Suprapubic skin (tissue), 4 donors: ENCODE measurements at regions not wholly inside any gene's neighbourhood (a gene's known extent, or its start where the extent isn't known, plus 50 kb on each side); places are given as distances from the start of the nearest gene placed in this dataset.
"Not testable (repeated sequence)": the region's sequence is repeated elsewhere in the genome, so short reads cannot be mapped to it uniquely, and the experiment has no call there.

Experiments used
- DNase-seq, 2 donors: peaks; one replicate each; pipeline ENCODE4 v3.0.0-alpha.2; 2019; ENCODE audit warnings: low spot score in 2 of 2
- H3K27ac ChIP-seq: fragments of 200-600 bp; sonication (generic); one replicate; pipeline ENCODE4 v1.5.1; 2019
- H3K27me3 ChIP-seq: fragments of 200-600 bp; sonication (generic); one replicate; pipeline ENCODE4 v1.5.1; 2019
- H3K36me3 ChIP-seq: fragments of 200-600 bp; sonication (generic); one replicate; pipeline ENCODE4 v1.5.1; 2019
- H3K4me1 ChIP-seq: fragments of 200-600 bp; sonication (generic); one replicate; pipeline ENCODE4 v1.5.1; 2019
- H3K4me3 ChIP-seq: fragments of 200-600 bp; sonication (generic); one replicate; pipeline ENCODE4 v1.5.1; 2019; ENCODE audit warnings: mild to moderate bottlenecking
- H3K9me3 ChIP-seq: fragments of 200-600 bp; sonication (generic); one replicate; pipeline ENCODE4 v1.5.1; 2019
- CTCF ChIP-seq, 2 donors: fragments of 200-600 bp in 1 of 2; fragments of 450-650 bp in 1 of 2; sonication (generic) in 1 of 2; IDR thresholded peaks; one replicate each; pipeline ENCODE4 v1.5.1; 2016 to 2019; ENCODE audit warnings: antibody characterized with exemption in 2 of 2, mild to moderate bottlenecking in 1 of 2, moderate library complexity in 1 of 2
- EP300 ChIP-seq: sonication (generic); formaldehyde crosslinking; IDR thresholded peaks from one replicate; pipeline ENCODE4 v1.6.1; 2017; ENCODE audit warnings: antibody characterized with exemption
- POLR2A ChIP-seq, 2 donors: fragments of 450-650 bp; IDR thresholded peaks; one replicate each; pipeline ENCODE4 v1.6.1; 2017; ENCODE audit warnings: antibody characterized with exemption in 2 of 2, mild to moderate bottlenecking in 2 of 2, moderate library complexity in 2 of 2
- POLR2AphosphoS5 ChIP-seq, 3 donors: sonication (generic); formaldehyde crosslinking; IDR thresholded peaks; one replicate each; pipeline ENCODE4 v1.6.1; 2017; ENCODE audit warnings: antibody characterized with exemption in 3 of 3
- WGBS: methylation state at CpG from one replicate; pipeline ENCODE4 v1.1.5; 2018; 5-methylcytosine and 5-hydroxymethylcytosine counted together

- WGBS, result 44% methylated on average over 3 of the region's 3 CpGs
- no peak for TF ChIP-seq EP300
- no peaks in the 10 kb centered on the region for H3K27me3 ChIP-seq
- H3K36me3 ChIP-seq, result no peaks in the 10 kb centered on the region
- no peaks in the 10 kb centered on the region for H3K9me3 ChIP-seq
- H3K4me1 ChIP-seq, result no peaks in the 10 kb centered on the region
- no peak for DNase-seq
- no peak overlapping the region for H3K27ac ChIP-seq
- no peak overlapping the region for H3K4me3 ChIP-seq
These were observed 347.9 kb upstream of the ATP10A start for GRCh38 chr15:26210980-26211379.

DNA sequence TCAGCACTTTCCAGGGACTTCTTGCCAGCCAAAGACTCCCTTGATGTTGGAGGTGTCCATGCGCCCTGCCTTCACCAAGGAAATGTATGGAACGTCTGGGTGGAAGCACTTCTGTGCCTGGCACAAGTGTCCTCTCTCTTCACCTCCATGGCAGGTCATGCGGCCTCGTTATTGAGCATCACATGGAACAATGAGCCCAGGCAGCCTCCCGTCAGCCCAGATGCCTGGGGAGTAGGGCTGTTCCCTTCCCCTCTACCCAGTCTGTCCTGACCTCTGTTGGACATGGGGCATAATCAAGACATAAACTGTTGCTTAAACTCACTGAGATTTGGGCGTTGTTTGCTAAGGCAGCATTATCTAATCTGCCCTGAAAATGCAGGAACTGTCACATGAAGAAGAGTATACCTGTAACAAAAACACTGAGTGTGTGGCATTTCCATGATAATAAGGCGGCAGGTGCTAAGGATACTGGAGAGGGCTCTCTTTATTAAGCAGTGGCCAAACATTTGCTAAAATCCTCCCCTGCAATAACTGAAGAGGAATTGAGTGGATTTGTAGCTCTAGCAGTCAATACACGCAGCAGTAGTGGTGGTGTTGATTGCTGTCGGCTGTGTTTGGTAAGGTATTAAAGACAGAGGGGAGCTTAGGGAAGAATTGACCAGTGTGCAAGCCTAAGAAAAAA, 338.2 kb upstream of the ATP10A start:
- WGBS, result 77% methylated on average over 8 of the region's 9 CpGs
- no peaks in the 10 kb centered on the region for H3K36me3 ChIP-seq

DNA sequence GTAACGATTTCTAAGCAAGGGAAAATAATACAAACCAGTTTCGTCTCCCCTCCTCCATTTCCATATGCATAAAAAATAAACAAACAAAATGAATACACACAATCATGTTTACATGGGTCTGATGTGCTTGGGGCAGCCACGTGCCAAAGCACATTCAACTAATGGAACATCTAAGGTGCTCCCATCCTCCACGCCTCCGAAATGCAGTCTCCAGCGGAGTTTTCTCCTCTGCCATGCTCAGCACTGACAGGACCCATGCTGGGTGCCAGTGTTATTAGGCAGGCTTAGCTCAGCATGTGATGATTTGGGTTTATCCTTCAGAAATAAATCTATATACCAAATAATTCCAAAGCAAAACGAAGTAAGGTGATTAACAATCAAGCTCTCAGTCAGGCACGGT, 337.3 kb upstream of the ATP10A start:
- no peak for DNase-seq
- 72% methylated on average over 8 of the region's 8 CpGs for WGBS
- Histone ChIP-seq H3K36me3 (no peaks in the 10 kb centered on the region), H3K4me3 (no peak overlapping the region), H3K27ac (no peak overlapping the region), H3K9me3 (no peaks in the 10 kb centered on the region), H3K4me1 (no peaks in the 10 kb centered on the region), H3K27me3 (no peaks in the 10 kb centered on the region)
- TF ChIP-seq CTCF (IDR thresholded peaks at IDR 0.05) (no peak), POLR2A (IDR thresholded peaks at IDR 0.05) (no peak), EP300 (no peak), POLR2AphosphoS5 (IDR thresholded peaks at IDR 0.05) (no peak)

More for the DNA sequence above, 338.2 kb upstream of the ATP10A start:
- Histone ChIP-seq H3K27me3 (no peaks in the 10 kb centered on the region), H3K9me3 (no peaks in the 10 kb centered on the region), H3K4me3 (no peak overlapping the region), H3K27ac (no peak overlapping the region), H3K4me1 (no peaks in the 10 kb centered on the region)
- TF ChIP-seq POLR2AphosphoS5 (IDR thresholded peaks at IDR 0.05), result no peak
- no peak for TF ChIP-seq CTCF (IDR thresholded peaks at IDR 0.05)
- no peak for TF ChIP-seq EP300
- TF ChIP-seq POLR2A (IDR thresholded peaks at IDR 0.05), result no peak
- no peak for DNase-seq

DNA sequence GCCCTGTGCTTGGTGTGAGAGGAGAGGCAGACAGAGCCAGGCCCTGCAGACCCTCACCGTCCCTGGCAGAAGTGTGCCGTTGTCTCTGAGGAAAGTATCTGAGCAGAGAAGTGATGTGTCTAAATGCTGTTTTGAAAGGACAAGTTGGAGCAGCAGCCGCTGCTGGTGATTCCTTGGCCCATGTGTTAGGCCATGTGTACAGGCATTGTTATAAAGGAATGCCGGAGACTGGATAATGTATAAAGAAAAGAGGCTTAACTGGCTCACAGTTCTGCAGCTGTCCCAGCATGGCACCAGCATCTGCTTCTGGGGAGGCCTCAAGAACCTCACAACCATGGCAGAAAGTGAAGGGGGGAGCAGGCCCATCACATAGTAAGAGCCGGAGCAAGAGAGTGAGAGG, 334.6 kb upstream of the ATP10A start:
- H3K36me3 ChIP-seq, result no peaks in the 10 kb centered on the region
- H3K27ac ChIP-seq, result no peak overlapping the region
- no peaks in the 10 kb centered on the region for H3K9me3 ChIP-seq
- no peak for DNase-seq
- H3K27me3 ChIP-seq, result no peaks in the 10 kb centered on the region
- no peaks in the 10 kb centered on the region for H3K4me1 ChIP-seq
- WGBS, result 86% methylated on average over 5 of the region's 5 CpGs
- no peak overlapping the region for H3K4me3 ChIP-seq
- TF ChIP-seq POLR2AphosphoS5 (IDR thresholded peaks at IDR 0.05), result no peak
- TF ChIP-seq CTCF (IDR thresholded peaks at IDR 0.05), result no peak
- TF ChIP-seq POLR2A (IDR thresholded peaks at IDR 0.05), result no peak
- TF ChIP-seq EP300, result no peak

DNA sequence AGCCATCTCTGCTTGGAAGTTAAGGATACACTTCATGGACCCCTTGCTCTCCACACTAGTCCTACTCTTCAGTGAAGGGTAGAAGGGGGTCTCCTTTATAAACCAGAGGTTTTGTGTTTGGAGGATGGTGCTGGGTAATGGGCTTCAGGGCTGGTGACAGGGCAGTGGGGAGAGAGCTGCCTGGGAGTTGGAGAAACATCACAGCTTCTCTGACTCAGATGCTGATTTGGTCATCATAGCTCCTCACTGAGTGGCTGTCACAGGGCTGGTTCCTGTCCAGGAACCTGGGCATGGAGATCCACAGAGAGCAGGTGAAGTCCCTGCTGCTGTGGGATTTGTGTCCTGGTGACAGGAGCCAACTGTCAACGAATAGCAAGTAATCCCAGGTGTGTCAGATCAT, 333.9 kb upstream of the ATP10A start:
- Histone ChIP-seq H3K27me3 (no peaks in the 10 kb centered on the region), H3K4me1 (no peaks in the 10 kb centered on the region), H3K4me3 (no peak overlapping the region), H3K9me3 (no peaks in the 10 kb centered on the region), H3K27ac (no peak overlapping the region), H3K36me3 (no peaks in the 10 kb centered on the region)
- no peak for DNase-seq
- 67% methylated on average over 1 of the region's 1 CpG for WGBS
- TF ChIP-seq POLR2AphosphoS5 (IDR thresholded peaks at IDR 0.05), result no peak
- TF ChIP-seq POLR2A (IDR thresholded peaks at IDR 0.05), result no peak
- no peak for TF ChIP-seq CTCF (IDR thresholded peaks at IDR 0.05)
- no peak for TF ChIP-seq EP300

DNA sequence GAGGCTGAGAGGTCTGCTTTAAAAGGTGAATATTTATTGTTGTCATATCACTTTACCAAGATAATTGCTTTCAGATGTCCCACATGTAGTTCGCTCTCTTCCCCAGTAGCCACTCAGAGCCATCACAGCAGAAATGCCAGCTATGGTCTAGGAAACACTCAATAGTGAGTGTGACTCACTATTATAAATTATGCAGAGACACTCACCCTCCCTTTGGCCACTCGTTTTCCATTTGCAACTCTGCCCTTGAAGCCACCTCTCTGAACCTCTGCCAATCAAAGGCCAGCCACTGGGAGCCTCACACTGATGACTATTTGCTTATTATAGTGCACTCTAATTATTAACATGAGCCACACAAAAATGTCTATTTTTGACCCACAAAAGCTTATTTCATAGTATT, 328.1 kb upstream of the ATP10A start:
- H3K4me1 ChIP-seq, result no peaks in the 10 kb centered on the region
- no peaks in the 10 kb centered on the region for H3K36me3 ChIP-seq
- no peak overlapping the region for H3K27ac ChIP-seq
- H3K4me3 ChIP-seq, result no peak overlapping the region
- TF ChIP-seq EP300, result no peak
- TF ChIP-seq CTCF (IDR thresholded peaks at IDR 0.05), result no peak
- no peak for TF ChIP-seq POLR2A (IDR thresholded peaks at IDR 0.05)
- TF ChIP-seq POLR2AphosphoS5 (IDR thresholded peaks at IDR 0.05), result no peak
- H3K27me3 ChIP-seq, result no peaks in the 10 kb centered on the region
- no peak for DNase-seq
- 38% methylated on average over 2 of the region's 2 CpGs for WGBS
- no peaks in the 10 kb centered on the region for H3K9me3 ChIP-seq

- H3K9me3 ChIP-seq, DNase-seq, H3K4me3 ChIP-seq, H3K27ac ChIP-seq, H3K4me1 ChIP-seq, H3K27me3 ChIP-seq, H3K36me3 ChIP-seq: not testable (repeated sequence)
- 94% methylated on average over 10 of the region's 10 CpGs for WGBS
These were observed 323.0 kb upstream of the ATP10A start for GRCh38 chr15:26186138-26186537.
